ENCODE measurements at regions not wholly inside any gene's neighbourhood (a gene's known extent, or its start where the extent isn't known, plus 50 kb on each side); places are given as distances from the start of the nearest gene placed in this dataset.

DNA sequence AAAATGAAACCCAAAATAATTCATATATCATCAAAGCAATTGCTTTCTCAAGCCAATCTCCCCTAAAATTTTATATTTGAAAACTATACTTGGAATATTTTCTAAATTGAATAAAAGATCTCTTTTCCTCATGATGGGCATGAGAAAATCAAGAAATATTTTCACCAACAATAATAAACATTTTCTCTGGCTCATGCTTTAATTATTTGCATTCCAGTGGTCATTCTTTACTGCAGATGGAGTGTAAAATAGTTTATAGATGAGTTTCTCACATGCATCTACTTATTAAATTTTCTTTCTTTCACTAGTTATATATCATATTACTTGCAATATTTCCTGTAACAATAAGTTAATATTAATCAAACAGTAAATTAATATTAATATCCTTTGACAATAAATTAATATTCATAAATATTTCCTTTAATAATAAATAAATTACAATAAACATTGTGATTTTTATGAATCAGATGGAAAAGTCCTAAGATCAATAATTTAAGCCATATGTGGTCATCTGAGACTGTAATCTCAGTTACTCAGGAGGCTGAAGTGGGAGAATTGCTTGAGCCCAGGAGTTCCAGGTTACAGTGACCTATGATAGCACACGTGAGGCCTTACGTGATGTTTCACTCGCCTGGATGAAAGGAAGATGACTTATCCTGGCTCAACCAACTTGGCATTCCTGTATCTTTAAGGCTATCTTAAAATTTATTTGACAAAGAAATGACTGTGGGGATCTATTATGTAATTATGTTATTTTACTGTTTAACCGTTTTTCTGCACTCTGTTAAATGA lies 958.8 kb downstream of the ZPLD1 start:
- Histone ChIP-seq H3K27me3 (replicated peaks; ENCODE audit: insufficient read depth, low read length) (no peaks in the 10 kb centered on the region), H3K36me3 (replicated peaks; ENCODE audit: insufficient read depth, low read length) (no peaks in the 10 kb centered on the region; the same call in 1 of the 2 replicates), H3K9ac (ENCODE audit: low read length) (no peak overlapping the region), H3K4me3 (ENCODE audit: low read length) (no peak overlapping the region), H2AFZ (ENCODE audit: low read length) (no peak overlapping the region), H3K9me2 (replicated peaks; ENCODE audit: insufficient read depth, low read length) (no peaks in the 10 kb centered on the region), H3F3A (ENCODE audit: insufficient read depth, low read length) (no peaks in the 10 kb centered on the region), H3K4me1 (ENCODE audit: low read length) (no peaks in the 10 kb centered on the region), H4K20me1 (ENCODE audit: insufficient read depth, low read length) (no peaks in the 10 kb centered on the region), H3K9me3 (replicated peaks; ENCODE audit: insufficient read depth, low read length) (no peaks in the 10 kb centered on the region), H3K79me2 (ENCODE audit: low read length) (no peaks in the 10 kb centered on the region), H3K4me2 (ENCODE audit: low read depth, low read length) (no peak overlapping the region), H3K27ac (ENCODE audit: low read length) (no peak overlapping the region)
- TF ChIP-seq CTCF (IDR thresholded peaks at IDR 0.05; ENCODE audit: low read length) = no peak
- TF ChIP-seq EZH2 (optimal IDR thresholded peaks at IDR 0.05; ENCODE audit: low read depth, low read length) = no peak
- no peak for TF ChIP-seq EZH2phosphoT487 (IDR thresholded peaks at IDR 0.05; ENCODE audit: low read length)
- DNase-seq = no peak

DNA sequence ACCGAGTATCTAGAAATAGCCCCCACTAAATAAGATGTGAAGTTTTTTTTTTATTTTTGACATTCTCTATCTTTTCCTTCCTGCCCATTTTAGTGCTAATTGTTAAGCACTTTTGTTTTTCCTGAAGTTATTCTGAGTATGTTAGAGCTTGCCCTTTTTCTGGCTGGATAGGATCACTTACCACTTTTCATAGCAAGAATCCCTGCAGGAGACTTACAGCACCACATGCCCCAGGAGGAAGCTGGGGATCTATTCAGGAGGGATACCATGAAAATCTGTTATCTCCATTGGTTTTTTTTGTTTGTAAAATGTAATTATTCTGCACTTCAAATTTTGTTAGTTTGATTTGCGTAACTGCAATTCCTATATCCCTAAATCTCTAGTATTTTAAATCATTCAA lies 968.4 kb downstream of the ZPLD1 start:
- Histone ChIP-seq H4K20me1 (ENCODE audit: insufficient read depth, low read length) (no peaks in the 10 kb centered on the region), H3F3A (ENCODE audit: insufficient read depth, low read length) (no peaks in the 10 kb centered on the region), H3K27me3 (replicated peaks; ENCODE audit: insufficient read depth, low read length) (no peaks in the 10 kb centered on the region), H3K36me3 (replicated peaks; ENCODE audit: insufficient read depth, low read length) (no peaks in the 10 kb centered on the region), H2AFZ (ENCODE audit: low read length) (no peak overlapping the region), H3K4me1 (ENCODE audit: low read length) (no peaks in the 10 kb centered on the region), H3K9ac (ENCODE audit: low read length) (no peak overlapping the region), H3K9me3 (replicated peaks; ENCODE audit: insufficient read depth, low read length) (no peaks in the 10 kb centered on the region), H3K4me3 (ENCODE audit: low read length) (no peak overlapping the region), H3K4me2 (ENCODE audit: low read depth, low read length) (no peak overlapping the region), H3K79me2 (ENCODE audit: low read length) (no peaks in the 10 kb centered on the region), H3K9me2 (replicated peaks; ENCODE audit: insufficient read depth, low read length) (no peaks in the 10 kb centered on the region), H3K27ac (ENCODE audit: low read length) (no peak overlapping the region)
- DNase-seq = no peak
- no peak for TF ChIP-seq CTCF (IDR thresholded peaks at IDR 0.05; ENCODE audit: low read length)
- no peak for TF ChIP-seq EZH2phosphoT487 (IDR thresholded peaks at IDR 0.05; ENCODE audit: low read length)
- no peak for TF ChIP-seq EZH2 (optimal IDR thresholded peaks at IDR 0.05; ENCODE audit: low read depth, low read length)

- Histone ChIP-seq H3K79me2 (ENCODE audit: low read length) (no peaks in the 10 kb centered on the region), H3K4me2 (ENCODE audit: low read depth, low read length) (no peak overlapping the region), H4K20me1 (ENCODE audit: insufficient read depth, low read length) (no peaks in the 10 kb centered on the region), H3K27me3 (replicated peaks; ENCODE audit: insufficient read depth, low read length) (no peaks in the 10 kb centered on the region), H3K9me2 (replicated peaks; ENCODE audit: insufficient read depth, low read length) (no peaks in the 10 kb centered on the region), H3F3A (ENCODE audit: insufficient read depth, low read length) (no peaks in the 10 kb centered on the region), H3K4me1 (ENCODE audit: low read length) (no peaks in the 10 kb centered on the region), H3K4me3 (ENCODE audit: low read length) (no peak overlapping the region), H3K36me3 (replicated peaks; ENCODE audit: insufficient read depth, low read length) (no peaks in the 10 kb centered on the region), H3K9me3 (replicated peaks; ENCODE audit: insufficient read depth, low read length) (no peaks in the 10 kb centered on the region), H2AFZ (ENCODE audit: low read length) (no peak overlapping the region), H3K27ac (ENCODE audit: low read length) (no peak overlapping the region), H3K9ac (ENCODE audit: low read length) (no peak overlapping the region)
- TF ChIP-seq CTCF (IDR thresholded peaks at IDR 0.05; ENCODE audit: low read length) (no peak), EZH2 (optimal IDR thresholded peaks at IDR 0.05; ENCODE audit: low read depth, low read length) (no peak), EZH2phosphoT487 (IDR thresholded peaks at IDR 0.05; ENCODE audit: low read length) (no peak)
- DNase-seq = no peak
Measured at GRCh38 chr3:103406320-103406850, 971.6 kb downstream of the ZPLD1 start.

Measured in MM.1S (cell line).